ENCODE measurements at regions not wholly inside any gene's neighbourhood (a gene's known extent, or its start where the extent isn't known, plus 50 kb on each side); places are given as distances from the start of the nearest gene placed in this dataset.

DNA sequence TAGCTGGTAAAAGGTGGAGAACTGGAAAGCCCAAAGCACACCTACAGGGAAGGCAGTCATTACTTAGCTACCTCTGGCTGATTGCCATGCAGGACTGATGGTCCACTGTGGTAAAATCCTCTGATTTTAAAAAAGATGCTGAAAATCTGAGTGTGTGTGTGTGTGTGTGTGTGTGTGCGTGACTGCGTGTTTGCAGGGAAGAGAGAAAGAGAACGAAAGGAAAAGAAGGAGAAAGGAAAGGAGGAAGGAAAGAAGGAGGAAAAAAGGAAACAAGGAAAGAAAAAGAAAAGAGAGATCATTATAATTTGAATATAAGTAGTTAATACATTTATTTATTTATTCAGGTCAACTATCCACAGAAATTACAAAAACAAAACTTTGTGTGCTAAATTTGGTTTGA, 488.7 kb upstream of the KCNMB2 start:
- DNase-seq: no peak

DNA sequence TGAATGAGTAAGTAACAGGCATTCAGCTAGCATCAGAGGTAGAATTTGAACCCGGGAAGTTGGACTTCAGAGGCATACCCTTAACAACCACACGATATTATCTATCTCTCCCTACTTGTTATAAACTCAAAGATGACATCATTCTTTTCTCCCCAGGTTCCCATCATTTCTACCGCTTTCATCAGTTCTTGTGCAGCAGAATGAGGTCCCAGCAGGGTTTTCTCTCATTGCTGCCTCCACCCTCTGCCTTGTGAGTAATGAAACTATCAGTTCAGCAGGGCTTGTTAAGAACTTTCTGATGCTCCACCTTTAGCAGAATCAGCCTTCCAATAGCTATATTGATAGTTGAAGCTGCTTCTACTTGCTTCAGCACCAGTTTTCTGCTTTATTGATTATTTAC, 487.5 kb upstream of the KCNMB2 start:
- DNase-seq: no peak

DNA sequence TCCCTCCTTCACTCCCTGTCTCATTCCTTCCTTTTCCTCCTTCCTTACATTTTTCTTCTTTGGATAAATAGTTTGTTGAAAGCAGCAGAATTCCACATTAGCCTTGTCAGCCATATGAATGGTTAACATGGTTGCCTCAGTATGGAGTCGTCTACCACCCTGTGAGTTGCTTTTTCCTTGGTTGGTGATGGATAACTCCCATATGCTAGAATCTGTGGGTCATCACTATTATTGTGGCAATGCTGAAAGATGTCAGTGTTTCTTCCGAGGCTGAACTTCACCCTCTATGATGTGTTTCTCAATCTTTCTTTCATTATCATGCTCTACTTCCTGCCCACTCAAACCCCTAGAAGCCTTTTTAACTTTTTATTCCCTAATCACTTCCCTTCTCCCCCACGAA, 481.8 kb upstream of the KCNMB2 start:
- no peak for DNase-seq

GRCh38 chr3:178055939-178056338, 480.3 kb upstream of the KCNMB2 start:
- DNase-seq: no peak

GRCh38 chr3:178056868-178057267, 479.4 kb upstream of the KCNMB2 start:
- no peak for DNase-seq

- DNase-seq: no peak
Measured at GRCh38 chr3:178058629-178059028, 477.6 kb upstream of the KCNMB2 start.

DNA sequence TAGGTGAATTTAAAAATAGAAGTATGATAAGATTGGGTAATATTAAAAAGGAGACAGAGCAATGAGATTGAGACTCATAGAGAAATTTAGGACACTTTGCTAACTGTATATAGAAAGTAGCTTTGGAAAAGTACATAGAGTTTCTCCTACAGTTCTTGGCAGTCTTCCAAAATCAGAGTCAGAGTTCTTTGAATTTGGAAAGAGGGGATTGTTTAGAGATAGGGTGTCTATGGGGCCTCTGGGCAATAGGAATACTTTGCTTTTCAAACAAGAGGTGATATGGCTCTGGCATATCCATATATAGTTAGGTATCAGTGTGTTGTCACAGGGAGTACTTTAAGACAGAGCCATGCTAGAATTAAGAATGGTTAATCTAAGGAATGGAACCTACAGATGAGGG, 477.1 kb upstream of the KCNMB2 start:
- no peak for DNase-seq

GRCh38 chr3:178059836-178060235, 476.4 kb upstream of the KCNMB2 start:
- DNase-seq: no peak

- DNase-seq: no peak
Measured at GRCh38 chr3:178060407-178060806, 475.8 kb upstream of the KCNMB2 start.

DNA sequence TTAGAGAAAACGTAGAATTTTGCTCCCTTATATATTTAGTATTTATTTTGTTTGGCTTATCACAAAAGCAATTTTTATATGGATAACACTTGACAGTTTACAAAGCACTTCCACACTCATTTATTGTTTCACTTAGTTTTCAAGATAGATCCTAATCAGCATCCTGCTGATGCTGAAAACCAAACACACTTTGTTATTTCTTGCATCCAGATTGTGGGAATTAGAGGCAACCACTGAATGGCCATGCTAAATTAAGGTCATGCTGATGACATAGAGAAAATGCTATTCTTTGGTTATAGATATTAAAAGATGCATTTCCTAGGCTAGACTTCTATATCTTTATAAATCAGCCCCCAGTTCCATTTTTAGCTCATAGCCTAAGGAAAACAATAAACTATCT, 474.1 kb upstream of the KCNMB2 start:
- DNase-seq: no peak

- DNase-seq: no peak
Measured at GRCh38 chr3:178063461-178063860, 472.8 kb upstream of the KCNMB2 start.

- no peak for DNase-seq
Measured at GRCh38 chr3:178067721-178068120, 468.5 kb upstream of the KCNMB2 start.

DNA sequence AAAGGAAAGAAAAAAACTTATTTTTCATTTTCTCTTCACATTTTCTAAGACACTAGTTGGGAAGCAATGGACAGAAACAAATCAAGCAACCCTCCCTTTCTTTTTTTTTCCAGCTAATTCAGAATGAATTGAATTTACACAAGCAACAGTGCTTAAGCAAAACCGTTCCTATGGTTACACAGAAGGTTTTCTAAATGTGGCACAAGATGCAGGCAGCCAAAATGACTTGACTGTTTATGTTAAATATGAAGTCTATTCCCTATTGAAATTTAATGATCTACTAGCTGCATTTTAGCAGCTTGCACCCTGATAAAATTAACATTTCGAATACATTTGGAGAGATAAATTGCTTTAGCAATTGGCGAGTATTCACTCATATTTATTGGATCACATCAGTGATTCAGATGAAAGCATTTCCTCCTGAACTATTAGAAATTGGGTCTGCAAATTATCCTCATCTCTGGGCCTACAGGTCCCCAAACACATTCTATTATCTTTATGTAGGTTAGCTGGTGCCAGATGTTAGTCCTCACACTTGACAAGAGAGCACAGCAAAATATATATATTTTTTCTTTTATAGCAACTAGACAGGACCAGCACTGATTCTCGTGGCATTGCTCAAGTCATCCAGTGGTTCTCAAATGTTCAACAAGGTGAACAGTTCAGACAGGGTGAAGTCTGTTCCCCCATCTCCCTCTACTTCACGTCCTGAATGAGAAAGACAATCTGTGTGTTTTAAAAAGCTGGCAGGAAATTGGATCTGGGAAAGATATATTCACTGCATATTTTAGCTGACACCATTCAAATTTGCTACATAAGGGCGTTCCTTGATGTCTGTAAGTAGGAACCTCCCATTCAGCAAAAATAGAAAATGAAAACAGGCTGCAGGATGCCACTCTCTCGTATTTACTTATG, 463.6 kb upstream of the KCNMB2 start:
- no peak for DNase-seq

GRCh38 chr3:178073366-178073765, 462.9 kb upstream of the KCNMB2 start:
- DNase-seq: no peak

DNA sequence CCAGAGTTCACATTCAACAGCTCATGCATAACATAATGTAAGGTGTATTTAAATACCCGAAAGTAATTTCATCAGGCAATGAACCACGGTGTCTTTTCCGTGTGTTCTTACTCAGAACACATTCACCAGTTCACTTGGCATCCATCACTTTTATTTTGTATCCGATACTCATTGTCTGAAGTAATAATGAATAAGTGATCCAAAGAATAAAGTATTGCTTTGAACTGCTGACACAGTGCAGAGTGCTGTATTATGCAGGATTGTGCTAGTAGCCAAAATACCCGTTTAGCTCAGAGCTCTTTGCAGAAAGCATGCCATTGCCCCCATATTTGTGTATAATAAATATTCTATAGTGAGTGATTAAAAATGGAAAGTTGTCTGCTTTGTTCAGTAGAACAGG, 460.9 kb upstream of the KCNMB2 start:
- DNase-seq: no peak

DNA sequence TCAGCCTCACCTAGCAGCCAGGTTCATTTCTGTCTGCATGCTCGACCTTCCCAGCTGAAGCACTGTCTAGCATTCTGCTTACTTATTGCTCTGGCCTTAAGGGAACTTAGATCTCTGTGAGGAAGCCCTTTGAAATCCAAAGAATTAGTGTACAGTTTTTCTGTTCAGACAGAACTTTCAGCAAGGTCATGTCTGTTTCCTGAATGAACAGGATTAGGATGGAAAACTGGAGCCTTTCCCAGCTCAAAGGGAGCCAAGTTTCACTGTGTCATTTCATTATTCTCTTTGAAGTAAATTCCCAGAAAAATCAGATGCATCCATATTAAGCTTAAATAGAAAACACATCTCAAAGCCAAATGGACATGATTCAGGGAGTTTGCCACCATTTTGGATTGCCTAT, 457.3 kb upstream of the KCNMB2 start:
- no peak for DNase-seq

- DNase-seq: no peak
Measured at GRCh38 chr3:178079966-178080365, 456.3 kb upstream of the KCNMB2 start.

DNA sequence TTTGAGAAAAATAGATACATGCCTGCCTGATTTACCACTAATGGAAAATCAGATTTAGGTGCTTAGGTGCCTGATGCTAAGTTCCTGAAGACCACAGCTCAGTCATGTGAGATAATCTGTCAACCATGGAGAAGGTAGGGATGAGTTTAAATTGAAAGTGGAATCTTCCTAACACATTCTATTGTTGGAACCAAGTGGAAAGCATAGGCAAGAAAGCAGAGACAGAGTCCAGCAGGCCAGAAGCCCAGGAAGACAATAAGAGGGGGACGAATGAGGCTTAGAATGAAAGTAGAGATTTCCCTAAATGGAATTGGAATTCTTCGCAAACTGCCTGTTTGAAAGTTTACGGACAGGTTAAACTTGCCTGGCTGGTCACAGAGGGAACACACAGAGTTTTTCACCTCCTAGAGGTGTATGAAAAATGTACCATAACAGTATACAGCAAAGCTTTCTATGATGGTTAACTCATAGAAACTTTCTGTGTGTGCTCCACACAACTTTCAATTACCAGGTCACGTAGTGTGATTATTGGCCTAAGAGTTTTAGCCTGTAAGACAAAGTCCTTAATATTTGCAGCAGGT, 453.8 kb upstream of the KCNMB2 start:
- no peak for DNase-seq

- DNase-seq: no peak
Measured at GRCh38 chr3:178083906-178084866, 452.1 kb upstream of the KCNMB2 start.

DNA sequence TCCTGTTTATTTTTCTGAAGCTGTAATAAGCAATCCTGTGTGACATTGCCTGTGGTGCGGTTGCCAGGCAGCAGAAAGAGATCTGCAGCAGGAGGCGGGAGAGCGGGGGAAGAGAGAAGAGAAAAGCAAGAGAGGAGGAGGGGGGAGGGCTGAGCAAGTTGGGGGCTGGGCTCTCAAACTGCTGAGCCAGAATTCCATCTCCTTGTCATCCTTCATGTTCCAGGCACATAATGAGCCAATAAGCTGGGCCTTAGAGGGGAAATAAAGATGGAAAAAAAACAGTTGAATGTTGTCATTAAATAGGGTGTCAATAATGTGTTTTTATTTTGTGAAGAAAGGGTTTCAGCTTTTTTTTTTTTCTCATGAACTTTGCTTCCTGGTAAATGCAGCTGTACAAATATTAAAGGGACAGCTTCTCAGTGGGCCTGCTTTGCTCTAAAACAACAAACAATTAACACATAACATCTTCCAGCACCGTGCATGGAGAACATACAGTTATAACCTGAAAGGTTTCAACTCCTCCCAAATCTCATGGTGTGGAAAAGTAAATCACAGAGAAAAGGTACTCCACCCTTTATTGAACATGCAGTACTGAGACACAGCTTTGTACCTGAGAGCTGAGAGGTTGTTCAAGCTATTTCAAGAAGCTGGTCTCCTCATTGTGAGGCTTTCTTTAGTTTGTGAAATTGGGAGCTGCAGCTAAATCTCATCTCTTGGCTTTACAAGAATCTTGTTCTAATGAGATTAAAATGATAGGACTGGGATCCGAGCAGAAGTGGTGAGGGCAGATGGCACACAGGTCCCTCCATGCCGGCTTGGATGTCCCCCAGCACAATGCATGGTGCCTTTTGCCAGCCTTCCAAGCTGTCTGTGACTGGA, 451.1 kb upstream of the KCNMB2 start:
- DNase-seq: no peak

DNA sequence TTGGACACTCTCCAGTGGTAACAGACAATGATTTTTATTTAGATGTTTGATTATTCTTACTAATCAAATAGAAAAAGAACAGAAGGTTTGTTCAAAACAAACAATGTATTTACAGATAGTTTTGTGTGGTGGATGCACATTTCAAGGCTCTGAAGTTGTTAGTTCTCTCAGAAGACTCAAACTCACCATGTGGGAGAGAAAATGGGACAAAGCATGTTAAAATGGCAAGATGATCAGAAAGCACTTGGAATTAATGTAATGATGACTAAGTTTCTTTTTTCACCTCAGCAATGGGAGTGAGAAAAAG, 450.5 kb upstream of the KCNMB2 start:
- no peak for DNase-seq

GRCh38 chr3:178086144-178086825, 450.0 kb upstream of the KCNMB2 start:
- DNase-seq: no peak
